HG02885 (cell line): ENCODE measurements at regions not wholly inside any gene's neighbourhood (a gene's known extent, or its start where the extent isn't known, plus 50 kb on each side); places are given as distances from the start of the nearest gene placed in this dataset.

ENCODE experiments used
- ATAC-seq: cut with Tn5 transposase; IDR thresholded peaks from one replicate; pipeline ENCODE4 v1.9.1; 2021; ENCODE audit warnings: mild to moderate bottlenecking; ENCODE audit not compliant: unreplicated experiment, poor library complexity

DNA sequence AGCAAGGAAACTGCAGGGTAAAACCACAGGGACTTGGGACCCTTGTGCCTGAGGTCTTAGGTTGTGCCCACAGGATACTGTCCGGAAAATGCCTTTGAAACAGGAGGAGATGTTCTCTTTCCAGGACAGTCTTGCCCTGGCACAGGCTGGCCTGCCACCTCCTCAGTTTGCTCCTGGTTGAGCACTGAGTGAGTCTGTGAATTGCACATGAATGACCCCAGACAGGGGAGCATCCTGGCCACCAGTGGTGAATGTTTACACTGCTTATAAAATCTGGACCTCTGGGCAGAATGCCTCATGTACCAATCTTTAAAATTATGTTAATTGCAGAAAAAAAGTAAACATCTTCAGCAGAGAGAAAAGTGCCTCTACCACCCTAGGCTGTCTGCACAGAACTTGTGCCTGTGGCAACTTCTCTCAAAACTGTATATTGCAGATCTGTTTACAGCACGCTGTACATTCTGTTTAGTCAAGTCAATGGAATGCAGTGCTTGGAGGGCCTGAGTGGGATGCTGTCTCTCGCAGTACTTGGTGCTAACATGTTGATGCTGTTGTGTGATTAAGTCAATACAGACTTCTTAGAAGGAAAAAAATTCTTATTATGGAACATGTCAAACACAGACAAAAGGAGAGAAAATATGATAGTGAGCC is 242.1 kb downstream of the SOD2 start:
- ATAC-seq = no peak

GRCh38 chr6:159446340-159446739 is 246.7 kb downstream of the SOD2 start:
- no peak for ATAC-seq

- ATAC-seq = no peak
Measured at GRCh38 chr6:159445351-159445750, 247.7 kb downstream of the SOD2 start.

DNA sequence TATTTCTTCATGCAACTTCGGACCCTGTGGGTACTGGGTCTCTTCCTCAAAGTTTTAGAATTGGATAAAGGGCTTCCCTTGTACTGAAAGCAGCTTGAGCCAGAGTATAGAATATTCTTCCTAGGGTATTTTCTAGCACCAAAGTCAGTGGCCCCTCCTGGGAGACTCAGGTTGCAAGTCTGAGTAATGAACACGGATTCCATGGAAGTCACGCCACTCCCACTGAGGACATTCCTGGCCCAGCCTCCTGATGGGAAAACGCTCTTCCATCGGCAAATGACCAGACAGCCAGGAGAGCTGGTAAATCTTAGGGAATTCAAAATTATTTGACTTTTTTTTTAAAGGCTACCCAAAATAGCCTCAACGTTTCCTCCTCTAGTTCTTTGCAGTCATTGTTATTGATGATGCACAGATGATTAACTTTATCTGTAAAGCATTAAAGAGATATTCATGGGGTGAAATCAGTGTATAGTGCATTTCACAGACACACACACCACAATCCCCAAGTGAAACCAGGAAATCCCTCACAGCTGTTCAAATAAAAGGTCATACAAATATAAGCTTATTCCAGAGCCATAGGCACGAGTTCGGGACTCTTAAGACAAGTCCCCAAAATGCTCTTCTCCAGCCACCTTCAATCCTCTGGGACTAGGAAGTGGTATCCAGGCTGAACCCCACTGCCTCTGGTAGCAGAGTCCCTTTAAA is 248.8 kb downstream of the SOD2 start:
- ATAC-seq = no peak

GRCh38 chr6:159443417-159443920 is 249.6 kb downstream of the SOD2 start:
- ATAC-seq = no peak

- no peak for ATAC-seq
Measured at GRCh38 chr6:159441704-159441981, 251.4 kb downstream of the SOD2 start.

DNA sequence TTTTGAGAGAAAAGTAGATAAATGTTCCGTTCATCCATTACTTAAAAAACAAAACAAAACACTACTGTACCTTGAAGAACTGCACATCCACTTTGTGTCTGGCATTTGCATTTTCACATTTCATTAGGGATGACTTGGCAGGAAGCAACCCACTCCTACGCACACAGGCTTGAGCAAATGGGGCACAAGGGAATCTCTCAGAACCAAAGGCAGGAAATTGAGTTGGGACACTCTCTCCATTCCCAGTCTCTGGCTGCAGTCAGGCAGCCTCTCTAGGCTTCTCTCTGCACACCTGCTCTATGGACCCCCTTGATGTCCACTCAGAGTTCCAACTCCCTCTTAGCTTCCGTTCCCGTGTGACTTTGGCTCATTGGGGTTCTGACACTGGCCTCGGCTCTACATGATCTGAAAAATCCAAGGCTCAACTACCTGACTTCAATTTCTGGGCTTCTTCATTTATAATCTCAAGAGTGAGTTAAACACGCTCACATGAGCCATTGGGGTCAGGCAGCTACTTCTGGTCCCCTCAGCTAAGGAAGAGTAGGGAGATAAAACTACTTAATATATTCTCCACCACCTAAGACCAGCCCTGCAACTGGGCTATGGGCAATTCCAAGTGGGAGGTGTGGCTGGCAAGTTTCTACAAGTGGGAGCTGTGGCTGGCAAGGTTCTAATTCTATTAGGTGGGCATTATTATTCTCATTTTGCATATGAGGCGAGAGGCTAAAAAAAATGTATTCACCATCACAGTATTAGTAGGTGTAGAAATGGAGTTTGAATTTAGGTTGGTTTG is 251.9 kb downstream of the SOD2 start:
- ATAC-seq = no peak

DNA sequence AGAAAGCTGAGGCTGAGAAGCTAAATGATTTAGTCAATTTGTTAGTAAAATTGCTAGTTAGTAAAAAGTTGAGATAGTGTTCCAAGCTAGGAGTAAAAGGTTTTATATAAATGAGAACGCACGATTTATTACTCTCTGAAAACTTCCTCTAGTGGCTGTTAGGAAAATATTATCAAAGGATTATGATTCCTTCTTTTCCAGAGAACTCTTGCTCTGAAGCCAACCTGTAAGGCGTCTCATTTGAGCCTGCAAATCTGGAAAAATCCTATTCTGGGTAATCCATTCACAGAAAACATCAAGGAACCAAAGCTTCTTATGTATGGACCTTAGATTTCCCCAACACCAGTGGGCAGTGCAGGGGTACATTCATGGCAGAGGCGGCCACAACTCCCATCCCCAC is 252.7 kb downstream of the SOD2 start:
- no peak for ATAC-seq

GRCh38 chr6:159439651-159440050 is 253.4 kb downstream of the SOD2 start:
- ATAC-seq = no peak

- no peak for ATAC-seq
Measured at GRCh38 chr6:159438106-159438505, 254.9 kb downstream of the SOD2 start.

DNA sequence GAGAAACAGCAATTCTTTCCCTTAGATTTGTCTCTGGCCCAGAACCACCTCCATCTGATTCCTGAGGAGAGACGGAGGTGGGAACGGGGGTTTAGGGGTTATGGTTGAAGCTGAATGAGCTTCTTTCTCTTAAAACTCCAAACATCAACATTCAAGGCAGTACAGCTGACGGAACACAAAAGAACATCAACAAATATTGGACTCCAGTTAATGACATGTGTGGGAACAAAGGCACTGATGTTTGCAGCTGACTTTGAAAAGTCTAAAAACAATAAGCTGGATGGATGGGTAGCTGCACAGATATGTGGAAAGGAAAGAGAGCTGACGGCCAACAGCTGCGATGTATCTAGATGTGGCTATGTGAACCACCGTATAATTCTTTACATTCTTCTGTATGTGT is 256.5 kb downstream of the SOD2 start:
- ATAC-seq = no peak

DNA sequence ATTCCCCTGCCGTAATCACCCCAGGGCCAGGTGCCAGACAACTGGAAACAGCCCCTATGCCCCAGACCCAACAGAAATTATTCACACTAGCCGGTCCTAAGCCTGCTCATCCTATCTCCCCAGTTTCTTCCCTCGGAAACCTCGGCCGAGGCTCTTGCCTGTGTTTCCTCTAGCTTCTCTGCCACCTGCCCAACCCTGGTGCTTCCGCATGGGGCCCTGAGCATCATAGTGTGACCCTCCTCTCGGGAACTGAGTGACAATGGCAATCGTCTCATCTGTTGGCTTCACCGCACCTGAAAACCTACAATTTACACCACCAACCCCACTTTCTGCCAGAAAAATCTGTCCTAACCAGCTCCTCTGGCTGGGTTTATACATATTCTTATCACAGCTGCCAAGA is 257.3 kb downstream of the SOD2 start:
- ATAC-seq = no peak

DNA sequence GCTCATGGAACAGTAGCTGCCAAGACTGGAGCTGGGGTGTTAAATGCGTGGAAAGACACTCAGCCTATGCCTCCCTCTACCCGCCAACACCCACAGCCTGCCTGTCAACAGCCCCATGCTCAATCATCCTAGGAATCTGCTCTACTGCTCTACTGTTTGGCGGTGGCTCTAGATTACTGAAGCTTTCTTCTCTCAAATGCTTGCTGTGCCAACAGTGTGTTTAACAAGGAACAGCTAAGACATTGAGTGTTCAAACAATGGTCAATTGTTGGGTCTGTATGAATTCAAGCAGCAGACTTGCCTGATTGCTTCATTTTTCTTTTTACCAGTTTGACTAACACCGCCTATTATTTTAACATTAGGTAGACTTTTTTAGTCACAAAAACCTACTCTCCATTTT is 258.6 kb downstream of the SOD2 start:
- no peak for ATAC-seq

DNA sequence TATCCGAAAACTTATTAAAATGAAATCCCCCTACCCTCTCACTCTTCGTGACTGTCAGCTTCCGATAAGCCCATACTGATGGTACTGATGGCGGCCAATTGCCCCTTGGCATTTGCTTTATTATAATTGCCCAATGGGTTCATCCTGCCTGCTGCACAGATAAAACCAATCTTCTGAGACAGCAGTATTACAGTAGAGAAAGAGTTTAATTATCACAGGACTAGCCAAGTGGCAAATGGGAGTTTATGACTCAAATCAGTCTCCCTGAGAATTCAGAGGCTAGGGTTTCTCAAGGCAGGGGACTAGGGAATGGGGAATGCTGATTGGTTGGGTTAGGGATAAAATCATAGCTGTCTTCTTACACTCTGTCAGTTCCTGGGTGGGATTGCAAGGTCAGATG is 259.5 kb downstream of the SOD2 start:
- no peak for ATAC-seq

DNA sequence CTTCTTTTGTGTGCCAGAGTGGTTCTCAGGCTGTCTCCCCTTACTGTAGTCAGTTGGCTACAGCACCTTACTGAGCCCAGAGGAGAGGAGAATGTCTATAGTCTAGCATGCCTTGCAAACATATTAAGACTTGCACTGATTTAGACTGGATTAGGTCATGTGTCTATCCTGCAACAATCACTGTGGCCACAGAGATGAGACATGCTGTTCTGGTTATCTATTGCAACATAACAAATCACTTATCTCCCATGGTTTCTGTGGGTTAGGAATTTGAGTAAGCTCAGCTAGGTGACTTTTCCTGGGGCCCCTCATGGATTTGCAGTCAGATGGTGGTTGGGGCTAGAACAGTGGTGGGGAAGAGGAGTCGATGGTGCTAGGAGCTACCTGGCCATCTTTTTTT is 261.3 kb downstream of the SOD2 start:
- no peak for ATAC-seq

- no peak for ATAC-seq
Measured at GRCh38 chr6:159430323-159430722, 261.1 kb downstream of the FNDC1 start.

- no peak for ATAC-seq
Measured at GRCh38 chr6:159429433-159429832, 260.2 kb downstream of the FNDC1 start.

DNA sequence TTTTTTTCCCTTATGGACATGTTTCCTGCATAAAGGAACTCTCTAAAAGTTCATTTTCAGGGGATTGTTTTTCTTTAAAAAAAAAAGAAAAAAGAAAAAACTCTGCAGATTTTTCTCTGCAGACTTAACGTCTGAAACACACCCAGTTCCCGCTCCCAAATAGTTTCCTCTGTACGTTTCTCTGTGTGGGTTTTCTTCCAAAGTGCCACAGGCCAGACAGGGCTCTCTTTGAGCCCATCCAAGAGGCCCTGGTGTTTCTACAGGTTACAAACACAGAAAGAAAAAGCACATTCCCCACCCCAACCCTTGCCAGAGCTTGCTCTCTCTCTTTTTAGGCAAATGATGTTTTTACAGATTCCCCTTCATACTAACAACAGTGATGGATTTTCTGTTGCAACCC is 258.6 kb downstream of the FNDC1 start:
- no peak for ATAC-seq

DNA sequence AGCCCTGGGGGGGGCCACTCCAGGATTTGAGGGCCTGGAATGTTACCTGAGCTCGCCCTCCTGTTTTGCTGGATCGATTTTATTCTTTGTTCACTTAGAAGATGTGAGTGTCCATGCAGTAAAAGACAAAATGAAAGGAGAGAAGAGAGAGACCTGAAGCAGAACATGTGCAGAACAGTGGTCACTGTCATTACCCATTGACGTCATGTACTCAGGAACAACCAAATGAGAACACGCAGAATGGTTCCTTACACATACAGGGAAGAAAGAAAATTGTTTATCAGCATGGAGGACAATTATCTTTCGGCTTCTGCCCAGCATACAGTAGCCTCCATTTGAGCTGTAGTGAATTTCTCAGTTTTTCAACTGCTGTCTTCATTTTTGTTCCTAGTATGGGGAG is 258.1 kb downstream of the FNDC1 start:
- ATAC-seq = no peak

DNA sequence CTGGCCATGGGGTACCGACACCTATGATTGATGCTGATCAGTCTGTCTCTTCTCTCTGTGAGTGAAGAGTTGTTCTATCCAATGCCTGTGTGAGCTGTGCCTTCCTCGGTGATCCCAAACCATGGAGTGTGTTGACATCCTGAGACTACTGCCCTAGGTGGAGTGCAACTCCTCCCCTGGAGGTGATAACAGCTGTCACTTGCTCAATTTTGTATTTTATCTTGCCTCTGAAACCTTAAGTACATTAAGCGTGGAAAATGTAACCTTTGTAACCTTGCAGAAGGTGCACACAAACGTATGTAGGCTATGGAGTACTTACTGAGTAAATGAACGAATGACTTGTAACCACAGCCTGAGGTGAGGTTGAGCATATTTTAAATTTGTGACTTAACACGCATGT is 256.2 kb downstream of the FNDC1 start:
- ATAC-seq = no peak
